GM18868 (cell line): ENCODE measurements at regions not wholly inside any gene's neighbourhood (a gene's known extent, or its start where the extent isn't known, plus 50 kb on each side); places are given as distances from the start of the nearest gene placed in this dataset.
A peak's percentile ranks its signal among the peaks of the same experiment; 100 is the strongest.
"Not testable (repeated sequence)": the region's sequence is repeated elsewhere in the genome, so short reads cannot be mapped to it uniquely, and the experiment has no call there.

Source experiments
- ATAC-seq: cut with Tn5 transposase; IDR thresholded peaks from one replicate; pipeline ENCODE4 v1.9.1; 2021; ENCODE audit warnings: mild to moderate bottlenecking, moderate library complexity; ENCODE audit not compliant: unreplicated experiment

DNA sequence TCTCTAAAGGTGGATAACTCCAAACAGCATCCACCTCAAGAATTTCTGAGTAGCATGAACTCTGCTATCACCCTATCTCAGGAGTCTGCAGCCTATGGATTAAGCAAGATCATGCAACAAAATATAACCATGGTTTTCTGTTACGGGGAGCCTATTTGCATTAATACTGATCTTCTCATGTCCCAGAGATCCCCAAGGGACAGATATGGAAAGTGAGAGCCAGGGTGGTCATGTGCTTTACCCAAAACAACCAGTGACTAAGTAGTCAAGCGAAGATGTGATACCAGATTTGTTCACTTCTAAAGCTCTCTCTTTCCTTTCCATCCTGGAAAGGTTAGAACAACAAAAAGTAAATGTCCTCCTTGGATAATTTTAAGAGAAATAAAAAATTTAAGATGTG lies 125.1 kb downstream of the PRRX1 start:
- ATAC-seq: no peak

DNA sequence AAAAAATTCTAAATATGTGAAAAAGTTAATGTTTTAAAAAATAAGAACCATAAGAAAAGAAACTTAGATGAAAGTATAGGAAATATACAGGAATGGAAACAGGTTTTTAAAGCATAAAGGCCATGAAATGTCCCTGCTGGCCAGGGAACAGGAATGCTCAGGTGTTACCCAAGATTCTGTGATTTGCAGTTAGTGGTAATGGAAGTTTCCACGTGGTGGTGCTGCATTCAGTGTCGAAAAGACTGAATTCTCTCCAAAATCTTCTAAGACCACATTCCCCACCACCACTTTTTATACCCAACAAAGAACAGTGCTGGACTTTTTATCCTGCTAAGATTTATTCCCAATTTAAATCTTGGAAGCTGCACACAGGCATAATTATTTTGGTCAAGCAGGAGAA lies 126.2 kb downstream of the PRRX1 start:
- ATAC-seq: no peak

DNA sequence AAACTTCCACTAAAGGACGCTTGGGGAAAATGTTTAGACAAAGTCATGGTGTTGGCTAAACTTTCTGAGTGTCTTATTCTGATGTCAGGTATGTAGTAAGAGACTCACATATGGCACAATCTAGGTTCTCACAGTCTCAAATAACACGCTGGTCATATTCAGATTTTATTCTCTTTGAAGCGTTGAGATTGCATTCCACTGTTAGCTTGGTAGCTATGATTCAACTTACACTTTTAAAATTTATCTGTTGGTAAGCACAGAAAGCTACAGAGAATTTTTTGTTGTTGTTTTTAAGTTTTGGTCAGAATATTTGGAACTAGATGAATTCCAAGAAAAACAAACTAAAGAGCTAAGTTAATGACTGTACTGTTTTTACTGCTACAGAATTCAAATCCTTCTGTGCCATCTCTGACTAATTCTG lies 126.7 kb downstream of the PRRX1 start:
- ATAC-seq: no peak

DNA sequence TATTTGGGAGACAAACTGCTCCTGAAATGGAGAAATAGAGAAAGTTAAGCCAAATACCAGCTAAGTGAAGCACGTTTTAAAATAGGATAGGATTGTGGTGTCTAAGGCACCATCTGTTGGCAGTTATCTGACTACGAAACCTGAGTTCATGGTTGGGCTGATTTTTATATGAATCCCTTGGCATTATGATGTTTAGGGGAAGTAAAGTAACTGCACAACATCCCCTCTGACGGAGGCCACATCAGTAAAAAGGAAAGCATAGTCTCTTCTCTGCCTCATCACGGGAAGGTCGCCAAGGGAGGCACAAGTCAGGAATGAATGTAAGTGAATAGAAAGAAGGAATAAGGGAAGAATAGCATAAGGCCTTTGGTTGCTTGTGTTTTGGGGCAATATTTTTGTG lies 128.0 kb downstream of the PRRX1 start:
- no peak for ATAC-seq

DNA sequence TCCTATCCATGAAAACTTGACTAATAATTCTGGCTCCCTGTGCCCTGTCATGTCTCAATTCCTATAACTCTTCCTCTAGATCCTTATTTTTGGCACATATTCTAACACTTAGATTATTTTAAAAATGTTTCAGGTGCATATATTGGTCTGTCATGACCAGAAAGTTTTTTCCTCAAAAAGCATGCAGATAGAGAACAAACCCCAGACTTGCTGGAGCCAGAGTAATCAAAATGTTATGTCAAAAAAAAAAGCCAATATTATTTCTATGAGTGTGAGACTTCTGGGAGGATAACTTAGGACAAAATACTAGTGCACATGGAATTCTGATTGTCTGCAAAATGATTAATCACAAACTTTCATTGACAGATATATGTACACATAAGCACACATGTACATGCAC lies 135.1 kb upstream of the MROH9 start:
- ATAC-seq: no peak

DNA sequence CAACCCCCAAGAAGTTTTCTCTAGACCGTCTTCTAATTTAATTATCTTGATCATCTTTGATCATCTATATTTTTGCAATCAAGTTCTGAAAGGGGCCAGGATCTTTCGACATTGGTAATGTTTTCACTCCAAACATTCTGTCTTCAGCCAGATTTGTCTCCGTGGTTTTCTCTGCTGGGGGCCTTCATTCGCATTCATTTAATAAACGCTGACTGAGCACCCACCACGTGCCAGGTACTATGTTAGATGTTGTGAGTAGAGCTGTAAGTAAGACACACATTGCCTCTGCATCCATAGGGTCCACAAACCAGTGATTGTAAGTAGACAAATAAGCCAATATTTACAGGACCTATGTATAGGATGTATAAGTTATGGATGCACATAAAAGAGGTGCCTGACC lies 134.5 kb upstream of the MROH9 start:
- ATAC-seq: no peak

DNA sequence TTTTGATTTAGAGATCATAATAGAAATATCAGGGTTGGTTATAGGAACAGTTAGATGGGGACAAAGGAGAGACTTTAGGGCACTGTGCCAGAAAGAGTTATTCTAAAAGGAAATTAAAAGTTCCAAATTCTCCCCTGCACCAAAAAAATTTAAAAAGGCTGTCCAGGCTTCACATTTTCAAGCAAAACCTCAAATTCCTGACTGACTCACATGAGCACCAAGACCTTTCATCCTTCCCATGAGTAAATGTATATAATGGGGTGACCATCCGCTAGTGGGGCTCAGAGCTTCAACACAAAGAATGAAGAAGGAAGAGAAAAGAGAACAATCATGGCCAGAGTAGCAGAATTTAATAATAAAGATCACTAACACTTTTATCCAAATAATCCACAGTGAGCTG lies 131.6 kb upstream of the MROH9 start:
- ATAC-seq: no peak

DNA sequence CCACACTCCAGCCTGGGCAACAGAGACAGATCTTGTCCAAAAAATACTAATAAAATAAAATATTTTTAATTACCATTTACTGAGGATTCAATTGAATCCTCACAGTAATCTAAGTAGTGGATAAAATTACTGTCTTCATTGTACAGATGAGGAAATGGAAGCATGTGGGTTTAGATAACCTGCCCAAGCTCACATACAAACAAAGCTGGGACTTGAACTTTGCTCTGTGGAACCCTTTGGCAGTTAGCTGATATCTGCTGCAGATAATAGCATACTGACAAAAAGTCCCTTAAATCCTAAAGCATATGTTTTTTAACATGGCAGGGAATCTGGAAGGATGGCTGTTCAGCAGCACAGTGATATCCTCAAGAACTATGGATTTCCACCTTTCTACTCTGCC lies 130.9 kb upstream of the MROH9 start:
- no peak for ATAC-seq

DNA sequence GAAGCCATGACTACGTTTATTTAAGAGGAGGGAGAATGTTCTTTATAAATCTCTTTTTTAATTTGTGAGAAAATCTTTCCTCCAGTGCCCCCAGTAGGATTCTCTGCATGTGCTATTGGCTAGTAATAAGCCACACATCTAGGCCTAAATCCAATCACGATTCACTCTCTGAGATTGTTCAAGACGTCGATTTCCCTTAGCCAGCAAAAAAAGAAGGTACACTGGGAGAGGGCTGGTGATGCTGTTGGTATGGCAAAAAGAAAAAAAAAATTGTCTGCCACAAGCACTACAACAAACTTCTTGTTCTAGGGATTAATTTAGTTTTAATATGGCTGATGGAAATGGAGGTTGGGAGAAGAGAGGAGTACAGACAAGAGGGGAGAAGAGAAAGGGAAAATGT lies 130.5 kb upstream of the MROH9 start:
- no peak for ATAC-seq

DNA sequence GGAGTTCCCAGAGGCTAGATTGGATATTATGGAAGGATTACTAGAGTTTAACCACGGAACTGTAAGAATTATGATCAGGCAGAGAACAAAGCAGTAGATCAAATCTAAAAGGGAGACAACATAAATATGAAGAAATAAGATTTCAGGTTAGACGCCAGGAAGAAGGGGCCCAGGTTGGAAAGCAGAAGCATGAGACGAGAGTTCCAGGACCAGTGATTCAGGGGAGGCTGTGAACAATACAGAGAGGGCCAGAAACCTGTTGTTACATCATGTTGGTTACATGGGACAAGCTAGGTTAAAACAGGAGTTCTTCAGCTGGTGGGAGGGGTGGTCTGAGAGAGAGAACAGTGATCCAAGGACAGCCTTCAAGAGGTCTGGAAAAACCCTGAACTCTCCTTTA lies 128.4 kb upstream of the MROH9 start:
- no peak for ATAC-seq

DNA sequence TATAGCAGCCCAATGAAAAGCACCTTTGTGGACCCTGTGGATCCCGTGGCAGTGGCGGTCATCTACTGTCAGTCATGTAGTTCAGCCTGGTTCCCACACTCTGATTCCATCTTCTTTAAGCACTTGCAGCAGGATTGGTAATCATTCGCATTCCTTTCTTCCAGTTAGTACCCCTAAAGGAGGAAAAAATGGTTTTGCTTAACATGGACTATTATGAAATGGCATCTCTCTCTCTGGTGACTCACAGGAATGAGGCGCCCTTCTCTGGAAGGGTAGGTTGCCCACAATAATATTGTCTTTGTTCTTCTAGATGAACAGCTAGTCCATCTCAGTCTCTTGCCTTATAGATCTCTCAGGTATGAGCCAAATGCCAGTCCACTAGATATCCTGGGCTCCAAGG lies 127.9 kb upstream of the MROH9 start:
- no peak for ATAC-seq

DNA sequence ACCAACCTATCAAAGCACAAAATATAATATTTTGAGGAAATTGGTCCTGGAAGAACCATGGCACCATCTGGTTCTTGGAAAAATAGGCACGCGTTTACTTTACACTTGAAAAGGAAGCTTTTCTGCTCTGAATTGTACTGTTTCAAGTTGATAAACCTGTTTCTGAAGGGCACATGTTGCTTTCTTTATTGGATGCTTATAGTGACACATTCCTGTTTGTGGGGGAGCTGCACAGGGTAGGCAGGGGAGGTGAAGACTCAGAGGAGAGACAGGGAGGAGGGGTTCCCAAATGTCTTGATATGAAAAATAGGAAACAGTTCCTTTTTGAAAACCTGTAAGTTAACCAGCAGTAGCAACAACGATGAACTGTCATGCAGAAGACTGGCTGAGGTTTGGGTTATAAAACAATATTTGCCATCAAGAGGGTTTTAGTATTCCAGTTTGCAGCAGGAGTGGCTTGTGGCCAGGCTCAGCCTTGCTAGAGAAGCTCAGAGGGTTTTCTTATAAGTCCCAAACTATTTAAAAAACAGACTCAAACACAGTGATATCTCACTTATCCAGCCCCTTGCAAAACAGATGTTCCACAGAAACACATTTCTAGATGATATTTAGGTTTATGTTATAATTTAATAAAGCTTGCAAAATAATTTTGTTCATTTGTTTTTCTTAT lies 127.0 kb upstream of the MROH9 start:
- ATAC-seq: no peak

DNA sequence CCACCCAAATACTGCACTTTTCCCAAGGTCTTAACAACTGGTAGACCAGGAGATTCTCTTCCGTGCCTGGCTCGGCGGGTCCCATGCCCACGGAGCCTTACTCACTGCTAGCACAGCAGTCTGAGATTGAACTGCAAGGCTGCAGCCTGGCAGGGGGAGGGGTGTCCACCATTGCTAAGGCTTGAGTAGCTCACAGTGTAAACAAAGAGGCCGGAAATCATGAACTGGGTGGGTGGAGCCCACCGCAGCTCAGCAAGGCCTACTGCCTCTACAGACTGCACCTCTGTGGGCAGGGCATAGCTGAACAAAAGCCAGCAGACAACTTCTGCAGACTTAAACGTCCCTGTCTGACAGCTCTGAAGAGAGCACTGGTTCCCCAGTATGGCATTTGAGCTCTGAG lies 124.3 kb upstream of the MROH9 start:
- not testable (repeated sequence) for ATAC-seq

DNA sequence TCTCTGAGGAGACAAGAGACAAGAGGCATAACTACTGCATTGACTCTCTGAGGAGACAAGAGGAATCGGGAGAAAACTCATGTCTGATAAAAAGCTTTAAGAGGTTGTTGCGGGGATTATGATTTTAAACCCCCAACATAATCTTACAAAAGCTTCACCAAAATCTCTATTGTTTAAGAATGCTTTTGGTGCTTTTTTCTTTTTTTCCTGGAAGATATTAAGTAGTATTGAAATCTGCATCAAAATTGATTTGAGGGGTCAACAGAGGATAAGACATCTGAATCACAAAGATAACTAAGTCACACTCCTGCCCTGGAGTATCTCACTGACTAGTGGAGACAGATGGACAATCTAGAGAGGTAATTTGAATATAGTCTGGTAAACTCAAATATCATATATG lies 115.6 kb upstream of the MROH9 start:
- ATAC-seq: no peak

DNA sequence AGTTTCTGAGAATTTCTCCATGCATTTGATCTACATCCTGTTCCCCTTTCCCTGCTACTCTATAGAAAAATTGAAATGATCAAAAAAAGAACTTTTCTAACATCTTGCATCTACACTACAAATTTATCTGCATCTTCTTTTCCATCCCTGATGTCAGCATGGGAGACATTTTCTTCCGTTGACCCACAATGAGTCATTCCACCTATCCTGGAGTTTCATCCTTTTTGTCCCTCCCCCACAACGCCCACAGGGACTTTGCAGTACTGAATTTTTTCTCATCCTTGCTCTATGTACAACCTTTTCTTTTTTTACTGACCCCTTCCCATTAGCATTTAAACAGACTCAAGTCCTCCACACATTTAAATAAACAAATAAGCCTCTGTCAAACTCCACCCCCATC lies 112.2 kb upstream of the MROH9 start:
- ATAC-seq: no peak

DNA sequence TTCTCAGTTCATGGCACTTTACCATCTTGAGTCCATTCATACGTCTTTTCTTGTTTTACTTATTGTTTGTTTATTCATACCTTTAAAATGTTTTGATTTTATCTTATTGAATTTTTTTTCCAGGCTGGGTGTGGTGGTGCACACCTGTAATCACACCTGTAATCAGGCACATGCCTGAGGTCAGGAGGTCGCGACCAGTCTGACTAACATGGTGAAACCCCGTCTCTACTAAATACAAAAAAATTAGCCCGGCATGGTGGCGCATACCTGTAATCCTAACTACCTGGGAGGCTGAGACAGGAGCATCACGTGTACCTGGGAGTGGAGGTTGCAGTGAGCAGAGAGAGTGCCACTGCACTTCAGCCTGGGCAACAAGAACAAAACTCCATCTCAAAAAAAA lies 104.1 kb upstream of the MROH9 start:
- no peak for ATAC-seq

DNA sequence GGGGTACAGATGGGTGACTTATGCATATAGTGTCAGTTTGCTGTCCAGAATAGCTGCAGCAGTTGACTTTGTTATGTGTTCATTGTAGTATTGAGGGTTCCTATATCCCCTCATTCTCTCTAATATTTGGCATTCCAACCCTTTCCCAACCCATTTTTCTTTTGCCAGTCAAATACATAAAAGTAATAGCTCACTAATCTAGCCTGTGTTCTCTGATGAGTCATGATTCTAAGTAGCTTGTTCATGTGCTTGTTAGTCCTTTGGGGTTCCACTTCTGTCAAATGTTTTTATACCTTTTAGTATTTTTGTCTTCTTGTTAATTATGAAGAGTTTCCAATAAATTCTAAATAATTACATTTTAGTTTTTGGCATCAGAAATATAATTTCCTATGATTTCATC lies 99.2 kb upstream of the MROH9 start:
- ATAC-seq: no peak

DNA sequence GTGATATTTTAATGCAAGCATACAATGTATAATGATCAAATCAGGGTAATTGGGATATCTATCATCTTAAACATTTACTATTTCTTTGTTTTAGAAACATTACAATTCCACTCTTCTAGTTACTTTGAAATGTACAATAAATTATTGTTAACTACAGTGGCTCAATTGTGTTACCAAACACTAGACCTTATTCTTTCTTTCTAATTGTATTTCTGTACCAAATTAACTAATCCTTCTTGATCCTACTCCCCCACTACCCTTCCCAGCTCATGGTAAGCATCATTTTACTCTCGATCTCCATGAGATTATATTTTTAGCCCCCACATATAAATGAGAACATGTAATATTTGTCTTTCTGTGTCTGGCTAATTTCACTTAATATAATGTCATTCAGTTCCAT lies 95.0 kb upstream of the MROH9 start:
- no peak for ATAC-seq

DNA sequence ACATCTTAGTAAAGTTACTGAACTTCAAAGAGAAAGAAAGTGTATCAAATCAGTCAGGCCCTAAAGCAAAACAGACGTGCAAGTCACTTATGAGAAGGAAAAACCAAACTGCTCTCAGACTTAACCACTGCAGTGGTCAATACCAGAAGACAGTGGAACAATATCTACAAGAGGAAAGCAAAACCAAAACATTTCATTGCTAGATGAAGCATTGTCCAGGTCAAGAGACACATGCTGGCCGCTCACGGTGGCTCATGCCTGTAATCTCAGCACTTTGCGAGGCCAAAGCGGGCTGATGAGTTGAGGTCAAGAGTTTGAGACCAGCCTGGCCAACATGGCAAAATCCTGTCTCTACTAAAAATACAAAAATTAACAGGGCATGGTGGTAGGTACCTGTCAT lies 82.0 kb upstream of the MROH9 start:
- ATAC-seq: peak; percentile 75

DNA sequence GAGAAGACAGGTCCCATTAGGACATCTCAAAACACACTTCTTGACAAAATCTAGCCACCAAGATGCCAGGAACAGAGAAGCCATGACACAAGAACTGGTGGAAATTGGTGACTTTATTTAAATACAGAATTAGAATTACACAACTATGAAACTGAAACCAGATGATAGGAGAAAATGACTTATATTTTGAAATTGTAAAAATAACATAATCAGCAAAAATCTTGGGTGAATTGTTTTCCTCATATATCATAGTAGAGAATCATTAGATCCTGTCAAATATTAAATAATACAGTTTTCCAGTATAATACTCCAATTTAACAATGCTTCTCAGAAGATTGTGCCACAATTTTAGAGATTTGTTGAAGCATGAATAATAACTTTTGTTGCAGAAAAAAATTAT lies 81.5 kb upstream of the MROH9 start:
- ATAC-seq: peak; percentile 26

DNA sequence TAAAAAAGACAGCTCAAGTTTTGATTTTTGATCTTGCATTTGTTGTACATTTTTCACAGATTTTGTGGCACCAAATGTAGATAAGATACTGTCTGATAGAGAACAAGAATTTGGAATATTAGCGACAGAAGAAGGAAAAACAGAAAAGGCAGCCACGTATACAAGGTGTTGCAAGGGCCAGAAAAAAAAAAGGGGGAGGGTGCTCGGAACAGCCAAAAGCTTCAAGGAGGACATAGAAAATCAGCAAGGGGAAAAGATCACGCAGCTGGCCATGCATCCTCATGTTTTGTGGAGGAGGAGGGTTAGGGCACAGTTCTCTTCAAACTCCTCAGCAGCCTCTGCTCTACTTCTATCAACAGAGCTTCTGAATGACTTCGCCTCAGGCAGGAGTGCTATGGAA lies 80.7 kb upstream of the MROH9 start:
- ATAC-seq: no peak

DNA sequence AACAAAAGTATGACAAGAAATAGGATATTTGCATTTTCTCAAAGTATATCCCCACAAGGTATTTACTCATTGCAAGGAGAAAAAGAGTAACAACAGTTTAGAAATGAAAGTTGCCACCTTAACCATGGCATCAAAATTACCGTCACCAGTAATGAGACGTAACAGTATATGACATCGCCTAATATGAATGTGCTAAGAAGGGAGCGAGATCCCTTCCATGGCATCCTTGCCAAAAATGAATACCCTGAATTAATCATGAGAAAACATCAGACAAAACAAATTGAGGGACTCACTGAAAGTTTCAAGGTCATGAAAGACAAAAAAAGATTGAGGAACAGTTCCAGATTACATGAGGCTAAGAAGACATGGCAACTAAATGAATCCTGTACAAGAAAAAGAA lies 78.9 kb upstream of the MROH9 start:
- ATAC-seq: no peak

DNA sequence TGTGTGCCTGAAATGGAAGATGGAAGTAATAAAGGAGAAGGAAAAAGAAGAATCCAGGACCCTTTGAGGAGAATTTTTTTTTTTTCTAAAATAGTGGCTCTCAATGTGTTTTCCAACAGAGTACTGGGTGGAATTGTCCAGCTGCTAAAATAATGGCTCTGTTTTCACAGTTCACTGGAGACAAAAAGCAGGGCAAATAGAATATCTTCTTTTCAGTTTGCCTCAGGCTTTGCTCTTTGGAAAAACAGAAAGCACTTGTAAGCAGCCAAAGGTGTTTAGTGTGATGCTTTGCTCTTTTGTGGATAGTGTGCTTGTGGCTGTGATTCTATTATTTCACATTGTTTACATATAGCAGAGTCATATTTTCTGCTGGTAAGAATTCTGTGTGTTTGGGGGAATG lies 77.4 kb upstream of the MROH9 start:
- ATAC-seq: no peak

DNA sequence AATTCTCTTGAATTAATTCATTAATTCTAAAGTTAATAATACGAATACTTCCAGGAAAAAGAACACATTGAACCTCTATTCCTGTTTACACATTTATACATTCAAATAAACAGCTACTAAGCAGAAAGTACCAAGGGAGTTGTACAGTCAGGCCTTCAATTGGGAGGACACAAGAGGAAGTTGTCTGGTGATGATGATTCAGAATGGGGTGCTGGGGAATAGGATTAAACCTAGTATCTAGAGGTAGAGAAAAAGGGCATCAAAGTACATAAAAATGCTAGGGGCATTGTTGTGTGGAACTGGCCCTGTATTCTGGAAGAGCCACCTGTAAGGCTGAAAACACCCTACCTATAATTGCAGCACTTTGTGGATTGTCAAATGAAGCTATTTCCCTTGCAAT lies 71.7 kb upstream of the MROH9 start:
- no peak for ATAC-seq
